SH-SY5Y (cell line): ENCODE measurements at regions not wholly inside any gene's neighbourhood (a gene's known extent, or its start where the extent isn't known, plus 50 kb on each side); places are given as distances from the start of the nearest gene placed in this dataset.

Source experiments
- GATA2 ChIP-seq: IDR thresholded peaks from 2 replicates; pipeline ENCODE4 v1.6.1; 2011; ENCODE audit warnings: mild to moderate bottlenecking, low read depth, low read length
- GATA3 ChIP-seq: IDR thresholded peaks from 2 replicates; pipeline ENCODE4 v1.6.1; 2011; ENCODE audit warnings: low read depth, mild to moderate bottlenecking, low read length, moderate library complexity

DNA sequence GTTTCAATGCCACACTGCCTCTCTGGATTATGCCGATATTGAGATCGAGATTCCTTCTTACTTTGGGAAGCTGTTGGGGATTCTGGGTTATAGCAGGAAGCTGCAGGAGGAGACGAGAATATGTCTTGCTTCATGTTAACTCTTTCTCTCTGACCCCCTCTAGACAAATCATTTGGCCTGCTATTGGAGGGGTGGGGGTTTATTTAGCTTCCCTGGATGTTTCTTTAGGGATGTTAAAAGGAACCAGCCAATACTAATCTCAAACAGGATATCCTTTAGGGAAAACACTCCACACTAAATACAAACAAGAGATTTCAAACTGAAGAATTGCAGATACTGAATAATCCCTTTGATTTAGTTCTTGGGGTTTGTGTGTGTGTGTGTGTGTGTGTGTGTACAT lies 102.6 kb downstream of the TMEM100 start:
- TF ChIP-seq GATA2, result no peak
- no peak for TF ChIP-seq GATA3

GRCh38 chr17:55617441-55617840 lies 105.2 kb downstream of the TMEM100 start:
- no peak for TF ChIP-seq GATA3
- no peak for TF ChIP-seq GATA2

DNA sequence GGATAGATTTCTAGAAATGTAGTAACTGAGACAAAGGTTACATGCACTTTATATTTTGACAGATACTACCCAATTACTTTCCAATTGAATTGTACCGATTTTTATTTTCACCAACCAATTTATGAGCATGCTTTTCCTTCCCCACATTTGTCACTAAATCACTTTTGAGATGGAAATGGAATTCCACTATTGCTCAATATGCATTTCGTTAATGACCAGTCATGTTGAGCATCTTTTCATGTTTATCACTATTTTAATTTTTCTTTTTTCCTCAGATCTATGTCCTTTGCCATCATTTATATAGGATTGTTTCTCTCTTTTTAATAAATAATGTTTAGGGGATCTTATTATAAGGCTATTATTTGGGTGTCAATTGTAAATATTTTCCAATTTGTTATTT lies 102.8 kb upstream of the SMIM36 start:
- TF ChIP-seq GATA2 (no peak), GATA3 (no peak)

GRCh38 chr17:55612691-55613141 lies 101.5 kb upstream of the SMIM36 start:
- TF ChIP-seq GATA2 (peak; percentile 74), GATA3 (peak; percentile 75)

DNA sequence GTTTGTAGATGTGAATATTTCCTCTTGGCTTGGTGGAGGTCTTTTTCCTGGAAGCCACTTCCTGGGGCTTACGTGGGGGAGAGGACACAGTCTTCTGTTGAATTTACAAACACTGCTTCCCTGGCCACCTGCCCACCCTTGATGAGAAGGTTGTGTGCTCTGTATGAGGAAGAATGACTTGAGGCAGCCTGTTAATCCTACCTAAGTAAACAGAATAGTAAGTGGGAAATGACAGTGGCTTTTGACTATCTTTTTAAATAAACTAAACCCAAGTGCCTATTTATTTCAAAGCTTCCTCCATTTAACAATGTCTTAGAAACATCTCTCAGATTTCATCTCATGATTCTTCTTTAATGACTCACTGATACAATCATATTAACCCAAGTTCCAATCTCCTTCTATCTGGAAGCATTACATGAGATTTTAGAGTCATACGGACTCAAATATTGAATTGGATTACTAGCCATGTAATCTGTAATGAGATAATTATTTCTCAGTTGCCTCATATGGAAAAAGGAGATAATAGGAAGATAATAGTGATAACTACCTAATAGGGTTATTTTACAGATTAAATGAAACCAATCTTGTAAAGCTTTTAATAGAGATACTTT lies 96.6 kb upstream of the SMIM36 start:
- TF ChIP-seq GATA2, result no peak
- TF ChIP-seq GATA3, result no peak

DNA sequence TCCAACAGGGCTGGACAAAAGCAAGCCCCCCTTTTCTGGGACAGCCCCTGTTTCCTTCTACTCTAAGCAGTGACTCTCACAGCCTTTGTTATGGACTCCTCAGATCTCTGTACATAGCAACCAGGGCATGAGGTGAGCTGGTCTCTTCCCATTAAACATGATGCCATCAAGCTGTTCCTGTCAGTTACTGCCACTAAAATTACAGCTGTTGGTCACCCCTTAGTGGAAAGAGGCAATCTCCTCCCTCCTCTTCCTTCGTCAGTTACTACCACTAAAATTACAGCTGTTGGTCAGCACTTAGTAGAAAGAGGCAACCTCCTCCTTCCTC lies 95.2 kb upstream of the SMIM36 start:
- TF ChIP-seq GATA3 (no peak), GATA2 (no peak)

- TF ChIP-seq GATA3, result no peak
- no peak for TF ChIP-seq GATA2
Measured at GRCh38 chr17:55605705-55606487, 94.6 kb upstream of the SMIM36 start.

DNA sequence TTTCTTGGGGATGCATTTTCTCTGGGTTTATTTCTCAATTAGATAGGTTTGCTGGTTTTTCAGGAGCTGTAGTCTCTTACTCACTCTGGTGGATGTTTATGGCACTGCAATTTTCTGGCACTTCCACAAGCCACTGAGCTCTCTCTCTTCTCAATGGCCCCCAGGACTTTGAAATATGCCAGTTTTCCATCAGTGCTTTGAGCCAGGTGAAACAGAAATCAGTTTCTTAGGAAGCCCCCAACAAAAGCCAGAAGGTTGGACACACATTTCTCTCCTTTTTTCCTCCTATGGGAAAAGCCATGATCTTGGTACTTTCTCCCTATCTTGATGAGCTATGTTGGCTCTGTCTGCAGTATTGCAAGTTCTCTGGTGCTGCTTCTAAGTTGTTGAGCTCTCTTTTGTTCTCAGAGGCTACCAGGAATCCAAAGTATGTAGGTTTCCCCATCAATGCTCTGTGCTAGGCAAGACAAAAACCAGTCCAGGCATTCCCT lies 90.7 kb upstream of the SMIM36 start:
- TF ChIP-seq GATA3 (no peak), GATA2 (no peak)

DNA sequence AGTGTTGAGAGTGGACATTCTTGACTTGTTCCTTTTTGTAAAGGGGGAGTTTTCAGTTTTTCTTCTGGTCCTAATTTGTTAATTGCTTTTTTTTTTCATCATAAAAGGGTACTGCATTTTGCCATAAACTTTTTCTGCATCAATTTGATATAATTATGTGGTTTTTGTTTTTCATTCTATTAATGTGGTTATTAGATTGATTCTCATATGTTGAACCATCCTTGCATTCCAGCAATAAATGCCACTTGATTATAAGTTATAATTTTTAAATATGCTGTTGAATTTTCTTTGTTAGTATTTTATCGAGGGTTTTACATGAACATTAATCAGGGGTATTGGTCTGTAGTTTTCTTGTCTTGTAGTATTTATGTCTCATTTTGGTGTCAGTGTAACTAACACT lies 87.2 kb upstream of the SMIM36 start:
- no peak for TF ChIP-seq GATA2
- TF ChIP-seq GATA3, result no peak

DNA sequence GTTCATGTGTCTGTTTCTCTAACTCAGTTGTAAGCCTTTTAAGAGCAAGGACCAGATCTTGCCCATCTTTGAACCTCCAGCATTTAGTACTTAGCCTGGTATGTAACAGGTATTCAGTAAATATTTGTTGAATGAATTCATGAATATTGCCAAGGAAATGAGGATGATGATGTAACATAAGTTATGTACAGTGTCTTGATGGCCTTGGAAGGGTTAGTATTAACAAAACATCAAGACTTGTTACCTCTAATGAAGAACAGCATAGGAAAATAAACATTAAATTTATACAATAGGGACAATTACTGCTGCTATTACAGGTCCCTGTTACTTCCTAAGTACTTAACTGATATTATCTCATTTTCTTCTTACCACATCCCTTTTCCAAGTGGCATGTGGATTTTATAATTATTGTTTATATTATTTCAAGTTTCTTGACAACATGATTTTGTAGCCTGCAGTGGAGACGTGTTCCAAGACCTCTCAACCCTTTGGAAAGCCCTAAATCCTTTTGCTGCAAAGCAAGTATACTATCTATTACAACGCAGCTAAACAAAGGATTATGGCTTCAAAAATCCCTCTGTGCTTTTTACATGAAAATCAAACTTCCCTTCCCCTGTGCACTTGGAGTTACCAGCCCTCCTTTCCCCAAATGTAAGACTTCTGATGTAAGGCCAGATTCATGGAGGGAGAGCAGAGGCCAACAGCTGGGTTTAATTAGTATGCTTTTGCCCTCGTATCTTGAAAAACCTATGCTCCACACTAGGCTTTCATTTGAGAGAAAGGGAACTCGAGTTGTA lies 77.4 kb upstream of the SMIM36 start:
- TF ChIP-seq GATA3 (no peak), GATA2 (no peak)

GRCh38 chr17:55587608-55588139 lies 76.4 kb upstream of the SMIM36 start:
- no peak for TF ChIP-seq GATA2
- no peak for TF ChIP-seq GATA3

- TF ChIP-seq GATA2 (no peak), GATA3 (no peak)
Measured at GRCh38 chr17:55585629-55586028, 74.4 kb upstream of the SMIM36 start.

- TF ChIP-seq GATA2, result no peak
Measured at GRCh38 chr17:55584861-55585260, 73.6 kb upstream of the SMIM36 start.

- TF ChIP-seq GATA3, result no peak
- TF ChIP-seq GATA2, result no peak
Measured at GRCh38 chr17:55584055-55584685, 72.9 kb upstream of the SMIM36 start.
